GM06990 (cell line): ENCODE measurements at regions not wholly inside any gene's neighbourhood (a gene's known extent, or its start where the extent isn't known, plus 50 kb on each side); places are given as distances from the start of the nearest gene placed in this dataset.

Source experiments
- DNase-seq: peaks from one replicate; pipeline ENCODE4 v3.0.0-alpha.2; 2011; ENCODE audit not compliant: insufficient read length; ENCODE audit errors: extremely low read depth
- H3K27me3 ChIP-seq: replicated peaks from 2 replicates; pipeline ENCODE4 v1.6.0; 2011; ENCODE audit warnings: low read length; ENCODE audit not compliant: control insufficient read depth, insufficient read depth
- H3K36me3 ChIP-seq: 2 replicates; pipeline ENCODE4 v1.5.1; 2011; ENCODE audit warnings: low read length; ENCODE audit not compliant: control insufficient read depth, insufficient read depth
- H3K4me3 ChIP-seq: replicated peaks from 2 replicates; pipeline ENCODE4 v1.5.1; 2011; ENCODE audit warnings: low read depth, mild to moderate bottlenecking, control low read depth, low read length
- CTCF ChIP-seq: IDR thresholded peaks from 2 replicates; pipeline ENCODE4 v1.5.1; 2011; ENCODE audit warnings: low read length, control low read depth, mild to moderate bottlenecking, inconsistent platforms; ENCODE audit not compliant: insufficient read depth, poor library complexity, severe bottlenecking

- no peaks in the 10 kb centered on the region for H3K36me3 ChIP-seq
- no peak for DNase-seq
- no peak for TF ChIP-seq CTCF
- no peaks in the 10 kb centered on the region for H3K27me3 ChIP-seq
- H3K4me3 ChIP-seq = no peak overlapping the region
Observed at GRCh38 chr10:44180321-44181168, 204.4 kb downstream of the CXCL12 start.

- no peak for TF ChIP-seq CTCF
- no peak overlapping the region for H3K4me3 ChIP-seq
- H3K27me3 ChIP-seq = no peaks in the 10 kb centered on the region
Observed at GRCh38 chr10:44178856-44179255, 206.0 kb downstream of the CXCL12 start.

GRCh38 chr10:44178281-44178680, 206.6 kb downstream of the CXCL12 start:
- H3K27me3 ChIP-seq = no peaks in the 10 kb centered on the region
- TF ChIP-seq CTCF = no peak
- H3K36me3 ChIP-seq = no peaks in the 10 kb centered on the region

More at GRCh38 chr10:44178856-44179255, 206.0 kb downstream of the CXCL12 start:
- no peaks in the 10 kb centered on the region for H3K36me3 ChIP-seq
- DNase-seq = no peak

GRCh38 chr10:44177610-44178009, 207.3 kb downstream of the CXCL12 start:
- no peaks in the 10 kb centered on the region for H3K36me3 ChIP-seq

More at GRCh38 chr10:44178281-44178680, 206.6 kb downstream of the CXCL12 start:
- H3K4me3 ChIP-seq = no peak overlapping the region
- DNase-seq = no peak

GRCh38 chr10:44176311-44176710, 208.6 kb downstream of the CXCL12 start:
- DNase-seq = no peak
- no peaks in the 10 kb centered on the region for H3K27me3 ChIP-seq
- TF ChIP-seq CTCF = no peak
- no peaks in the 10 kb centered on the region for H3K36me3 ChIP-seq
- H3K4me3 ChIP-seq = no peak overlapping the region

More at GRCh38 chr10:44177610-44178009, 207.3 kb downstream of the CXCL12 start:
- H3K27me3 ChIP-seq = no peaks in the 10 kb centered on the region
- TF ChIP-seq CTCF = no peak
- no peak for DNase-seq
- no peak overlapping the region for H3K4me3 ChIP-seq
